ENCODE measurements at regions not wholly inside any gene's neighbourhood (a gene's known extent, or its start where the extent isn't known, plus 50 kb on each side); places are given as distances from the start of the nearest gene placed in this dataset.

- intact Hi-C loops (cut with DNase I; ENCODE audit: low total_unique reads): no loop called here
- Histone ChIP-seq H3K36me3 (no peaks in the 10 kb centered on the region), H3K27me3 (no peaks in the 10 kb centered on the region), H3K27ac (no peak overlapping the region), H3K4me3 (no peak overlapping the region), H3K9me3 (no peaks in the 10 kb centered on the region), H3K4me1 (no peaks in the 10 kb centered on the region)
- WGBS, 2 donors (ENCODE audit: low coverage in 1 of 2): 43 to 63% methylated on average over 3 of the region's 3 CpGs
- TF ChIP-seq CTCF (IDR thresholded peaks at IDR 0.05) (no peak), POLR2A (IDR thresholded peaks at IDR 0.05) (no peak), EP300 (IDR thresholded peaks at IDR 0.05; ENCODE audit: low read depth) (no peak), POLR2AphosphoS5 (IDR thresholded peaks at IDR 0.05) (no peak)
- DNase-seq: no peak
- in situ Hi-C loops (cut with MboI; ENCODE audit: low pct_ligation_motif_present in 1 of 4, low pct_unique_long_range_greater_than_20kb in 1 of 4, low sequenced_read_pairs in 3 of 4): no loop called here
Measured at GRCh38 chr3:77945320-77945719, 905.4 kb downstream of the ROBO2 start.

- Histone ChIP-seq H3K9me3 (no peaks in the 10 kb centered on the region), H3K36me3 (no peaks in the 10 kb centered on the region), H3K27me3 (no peaks in the 10 kb centered on the region), H3K27ac (no peak overlapping the region), H3K4me3 (no peak overlapping the region), H3K4me1 (no peaks in the 10 kb centered on the region)
- in situ Hi-C loops (cut with MboI; ENCODE audit: low pct_ligation_motif_present in 1 of 4, low pct_unique_long_range_greater_than_20kb in 1 of 4, low sequenced_read_pairs in 3 of 4) (no loop called here), intact Hi-C loops (cut with DNase I; ENCODE audit: low total_unique reads) (no loop called here)
- TF ChIP-seq POLR2AphosphoS5 (IDR thresholded peaks at IDR 0.05): no peak
- no peak for TF ChIP-seq CTCF (IDR thresholded peaks at IDR 0.05)
- no peak for TF ChIP-seq EP300 (IDR thresholded peaks at IDR 0.05; ENCODE audit: low read depth)
- no peak for TF ChIP-seq POLR2A (IDR thresholded peaks at IDR 0.05)
- DNase-seq: no peak
Measured at GRCh38 chr3:77947671-77948070, 907.8 kb downstream of the ROBO2 start.

- 78 to 80% methylated on average over 1 of the region's 1 CpG for WGBS, 2 donors (ENCODE audit: low coverage in 1 of 2)
- Histone ChIP-seq H3K27me3 (no peaks in the 10 kb centered on the region), H3K4me1 (no peaks in the 10 kb centered on the region), H3K36me3 (no peaks in the 10 kb centered on the region), H3K27ac (no peak overlapping the region), H3K9me3 (peaks cover 0 to 4% of the 10 kb centered on the region in 2 donors), H3K4me3 (no peak overlapping the region)
- no peak for TF ChIP-seq CTCF (IDR thresholded peaks at IDR 0.05)
- TF ChIP-seq POLR2A (IDR thresholded peaks at IDR 0.05): no peak
- TF ChIP-seq EP300 (IDR thresholded peaks at IDR 0.05; ENCODE audit: low read depth): no peak
- no peak for TF ChIP-seq POLR2AphosphoS5 (IDR thresholded peaks at IDR 0.05)
- in situ Hi-C loops (cut with MboI; ENCODE audit: low pct_ligation_motif_present in 1 of 4, low pct_unique_long_range_greater_than_20kb in 1 of 4, low sequenced_read_pairs in 3 of 4) (no loop called here), intact Hi-C loops (cut with DNase I; ENCODE audit: low total_unique reads) (no loop called here)
- DNase-seq: no peak
Measured at GRCh38 chr3:77967621-77968020, 927.7 kb downstream of the ROBO2 start.

- in situ Hi-C loops (cut with MboI; ENCODE audit: low pct_ligation_motif_present in 1 of 4, low pct_unique_long_range_greater_than_20kb in 1 of 4, low sequenced_read_pairs in 3 of 4) (no loop called here), intact Hi-C loops (cut with DNase I; ENCODE audit: low total_unique reads) (no loop called here)
- H3K27me3 ChIP-seq: no peaks in the 10 kb centered on the region
- H3K36me3 ChIP-seq: no peaks in the 10 kb centered on the region
- no peak overlapping the region for H3K27ac ChIP-seq
- no peaks in the 10 kb centered on the region for H3K4me1 ChIP-seq
- H3K4me3 ChIP-seq: no peak overlapping the region
- peaks cover 0 to 4% of the 10 kb centered on the region in 2 donors for H3K9me3 ChIP-seq
- no peak for DNase-seq
- TF ChIP-seq POLR2AphosphoS5 (IDR thresholded peaks at IDR 0.05): no peak
- no peak for TF ChIP-seq POLR2A (IDR thresholded peaks at IDR 0.05)
- no peak for TF ChIP-seq EP300 (IDR thresholded peaks at IDR 0.05; ENCODE audit: low read depth)
Measured at GRCh38 chr3:77976079-77976478, 936.2 kb downstream of the ROBO2 start.

GRCh38 chr3:78003090-78003489 is 963.2 kb downstream of the ROBO2 start:
- no peak for DNase-seq
- H3K4me1 ChIP-seq: no peaks in the 10 kb centered on the region
- H3K4me3 ChIP-seq: no peak overlapping the region
- no peaks in the 10 kb centered on the region for H3K9me3 ChIP-seq
- no peaks in the 10 kb centered on the region for H3K27me3 ChIP-seq
- no peak overlapping the region for H3K27ac ChIP-seq
- 93% methylated on average over 4 of the region's 4 CpGs; no CpG with 5 or more reads in 1 of the 2 donors for WGBS, 2 donors (ENCODE audit: low coverage in 1 of 2)
- TF ChIP-seq CTCF (IDR thresholded peaks at IDR 0.05): no peak
- no peak for TF ChIP-seq POLR2AphosphoS5 (IDR thresholded peaks at IDR 0.05)
- no peak for TF ChIP-seq EP300 (IDR thresholded peaks at IDR 0.05; ENCODE audit: low read depth)
- TF ChIP-seq POLR2A (IDR thresholded peaks at IDR 0.05): no peak
- H3K36me3 ChIP-seq: no peaks in the 10 kb centered on the region
- in situ Hi-C loops (cut with MboI; ENCODE audit: low pct_ligation_motif_present in 1 of 4, low pct_unique_long_range_greater_than_20kb in 1 of 4, low sequenced_read_pairs in 3 of 4): no loop called here
- intact Hi-C loops (cut with DNase I; ENCODE audit: low total_unique reads): no loop called here

Data from transverse colon (tissue), 4 donors.